ENCODE measurements at regions not wholly inside any gene's neighbourhood (a gene's known extent, or its start where the extent isn't known, plus 50 kb on each side); places are given as distances from the start of the nearest gene placed in this dataset.

DNA sequence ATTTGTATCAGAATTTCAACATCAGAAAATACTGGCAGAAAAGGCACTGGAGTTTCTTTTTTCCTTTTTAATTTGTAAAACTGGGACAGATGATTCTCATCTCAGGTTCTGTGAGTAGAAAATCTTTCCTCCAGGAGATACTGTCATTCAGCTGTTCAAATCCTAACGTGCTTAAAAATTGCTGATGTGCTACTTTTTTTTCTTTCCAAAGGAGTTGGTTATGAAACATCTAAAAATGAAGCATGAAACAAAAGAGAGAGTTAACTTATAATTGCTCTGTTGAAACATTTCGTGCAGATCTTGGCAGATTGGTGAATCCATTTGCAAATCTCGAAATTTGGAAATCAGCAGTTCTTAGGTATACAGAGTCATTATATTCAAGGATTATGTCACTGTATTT lies 622.6 kb downstream of the RNF144B start:
- H3K36me3 ChIP-seq: no peaks in the 10 kb centered on the region
- no peak overlapping the region for H3K4me2 ChIP-seq
- H3K9ac ChIP-seq: no peak overlapping the region
- TF ChIP-seq Cebpa-rat (IDR thresholded peaks at IDR 0.05): no peak
- no peaks in the 10 kb centered on the region for H3K4me1 ChIP-seq
- no peaks in the 10 kb centered on the region for H3K27me3 ChIP-seq
- H4K20me1 ChIP-seq: no peaks in the 10 kb centered on the region
- no peak overlapping the region for H3K4me3 ChIP-seq
- no peaks in the 10 kb centered on the region for H3K9me3 ChIP-seq (replicated peaks in 1 of 11)
- H3K27ac ChIP-seq: no peak overlapping the region

DNA sequence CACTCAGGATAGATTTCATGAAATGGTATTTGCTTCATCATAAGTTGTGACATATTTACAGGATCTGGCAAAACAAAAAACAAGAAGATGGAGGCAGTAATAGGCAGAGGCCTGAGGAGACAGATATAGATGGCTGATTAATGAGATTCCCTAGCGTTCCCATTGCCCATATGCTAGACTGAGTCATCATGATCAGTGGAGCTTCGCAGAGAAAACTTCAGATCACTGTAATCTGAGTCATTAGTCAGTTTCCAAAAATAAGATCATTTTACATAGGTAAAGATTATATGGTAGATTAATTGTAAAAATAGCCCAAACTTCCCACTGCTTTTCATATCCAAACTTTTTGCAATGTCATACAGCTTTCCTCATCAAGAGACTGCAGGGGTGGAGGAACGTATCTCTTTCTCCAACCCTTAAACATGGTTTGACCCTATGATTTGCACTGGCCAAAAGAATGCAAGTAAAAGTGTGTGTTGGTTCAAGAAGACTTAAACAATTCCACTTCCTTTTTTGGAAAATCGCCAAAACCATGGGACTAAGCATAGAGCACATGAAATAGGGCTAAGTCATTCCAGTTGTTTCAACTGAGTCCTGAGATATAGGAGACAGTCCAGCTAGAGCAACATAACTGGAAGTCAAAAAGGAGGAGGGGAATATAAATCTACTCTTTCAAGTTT lies 626.0 kb downstream of the RNF144B start:
- no peak overlapping the region for H3K4me2 ChIP-seq
- no peak for TF ChIP-seq Cebpa-rat (IDR thresholded peaks at IDR 0.05)

DNA sequence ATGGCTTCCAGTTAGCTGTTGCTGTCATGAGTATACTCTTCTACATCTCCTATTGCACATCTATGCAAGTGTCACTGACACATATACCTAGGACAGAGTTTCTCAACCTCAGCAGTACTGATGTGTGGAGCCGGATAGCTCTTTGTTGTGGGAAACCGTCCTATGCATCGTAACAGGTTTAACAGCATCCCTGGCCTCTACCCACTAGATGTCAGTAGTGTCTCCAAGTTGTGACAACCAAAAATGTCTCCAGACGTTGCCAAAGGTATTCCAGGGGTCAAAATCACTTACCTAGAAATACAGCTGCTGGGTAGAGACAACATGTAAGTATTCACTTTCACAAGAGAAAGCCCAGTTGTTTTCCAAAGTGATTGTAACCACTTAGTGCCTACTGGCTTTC lies 637.6 kb downstream of the RNF144B start:
- no peaks in the 10 kb centered on the region for H3K27me3 ChIP-seq
- H3K27ac ChIP-seq: no peak overlapping the region
- no peaks in the 10 kb centered on the region for H3K36me3 ChIP-seq
- H3K4me2 ChIP-seq: no peak overlapping the region
- no peaks in the 10 kb centered on the region for H4K20me1 ChIP-seq
- H3K4me3 ChIP-seq: no peak overlapping the region
- H3K9me3 ChIP-seq (replicated peaks in 1 of 11): no peaks in the 10 kb centered on the region
- H3K4me1 ChIP-seq: no peaks in the 10 kb centered on the region
- no peak for TF ChIP-seq Cebpa-rat (IDR thresholded peaks at IDR 0.05)
- no peak overlapping the region for H3K9ac ChIP-seq

More for the DNA sequence above, 626.0 kb downstream of the RNF144B start:
- H3K9ac ChIP-seq: no peak overlapping the region
- H3K4me1 ChIP-seq: no peaks in the 10 kb centered on the region
- H3K4me3 ChIP-seq: no peak overlapping the region
- no peaks in the 10 kb centered on the region for H3K36me3 ChIP-seq
- no peaks in the 10 kb centered on the region for H3K9me3 ChIP-seq (replicated peaks in 1 of 11)
- H4K20me1 ChIP-seq: no peaks in the 10 kb centered on the region
- no peak overlapping the region for H3K27ac ChIP-seq
- H3K27me3 ChIP-seq: no peaks in the 10 kb centered on the region

DNA sequence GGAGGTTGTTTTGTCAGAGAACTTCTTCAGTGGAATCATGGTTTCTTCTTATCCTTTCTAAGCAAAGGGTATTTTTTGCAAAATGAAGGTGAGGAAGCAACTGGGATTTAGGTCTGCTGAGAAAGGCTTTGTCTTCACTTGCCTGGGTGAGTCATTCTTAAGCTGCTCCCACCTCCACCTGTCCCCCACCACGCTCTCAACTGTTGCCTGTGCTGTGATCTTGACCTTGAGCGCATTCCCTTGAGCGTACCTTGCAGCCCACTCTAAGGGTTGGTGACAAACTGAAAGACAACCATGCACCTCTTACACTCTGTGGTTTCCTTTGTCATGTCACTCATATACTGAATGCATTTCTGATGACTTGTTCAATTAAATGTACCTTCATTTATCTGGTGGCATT lies 641.1 kb downstream of the RNF144B start:
- no peaks in the 10 kb centered on the region for H3K4me1 ChIP-seq
- no peak overlapping the region for H3K9ac ChIP-seq
- H3K9me3 ChIP-seq (replicated peaks in 1 of 11): no peaks in the 10 kb centered on the region
- H3K27me3 ChIP-seq: no peaks in the 10 kb centered on the region
- H3K4me3 ChIP-seq: no peak overlapping the region
- no peaks in the 10 kb centered on the region for H4K20me1 ChIP-seq
- no peak for TF ChIP-seq Cebpa-rat (IDR thresholded peaks at IDR 0.05)
- H3K4me2 ChIP-seq: no peak overlapping the region
- H3K36me3 ChIP-seq: no peaks in the 10 kb centered on the region
- H3K27ac ChIP-seq: no peak overlapping the region

DNA sequence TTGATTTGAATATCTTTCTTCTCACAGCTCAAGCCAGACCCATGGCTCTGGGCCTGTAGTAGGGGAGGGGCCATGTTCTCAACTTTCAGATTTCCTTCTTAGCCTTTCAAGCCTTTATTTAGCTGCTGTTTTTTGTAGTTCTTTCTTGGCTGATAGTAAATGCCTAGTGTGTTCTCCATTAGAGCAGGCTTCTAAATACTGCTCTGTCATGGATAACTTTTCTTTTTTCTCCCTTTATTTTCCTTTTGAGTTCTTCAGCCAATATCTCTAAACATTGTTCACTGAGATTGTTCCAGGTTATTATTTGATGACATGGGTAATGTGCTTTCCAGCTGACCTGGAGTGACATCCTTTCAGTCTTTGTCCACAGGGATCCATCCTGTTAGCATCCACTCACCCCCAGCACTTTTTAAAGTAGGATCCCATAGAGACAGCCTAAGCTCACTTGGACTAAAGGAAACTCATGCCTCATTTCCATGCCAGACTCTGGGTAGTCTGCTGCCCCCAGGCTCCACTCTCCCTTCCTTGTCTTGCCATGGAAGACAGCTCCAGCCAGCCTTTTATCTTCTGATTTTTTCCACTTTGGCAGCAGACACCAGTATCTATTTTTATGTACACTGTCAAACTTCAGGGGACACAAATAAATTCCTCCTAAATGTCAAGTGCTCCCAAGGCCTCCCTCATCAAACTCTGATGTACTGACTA lies 645.6 kb downstream of the RNF144B start:
- Histone ChIP-seq H3K4me3 (no peak overlapping the region), H3K27me3 (no peaks in the 10 kb centered on the region), H3K4me2 (no peak overlapping the region), H3K27ac (no peak overlapping the region), H3K4me1 (no peaks in the 10 kb centered on the region), H3K9ac (no peak overlapping the region), H3K9me3 (replicated peaks in 1 of 11) (no peaks in the 10 kb centered on the region), H4K20me1 (no peaks in the 10 kb centered on the region), H3K36me3 (no peaks in the 10 kb centered on the region)
- no peak for TF ChIP-seq Cebpa-rat (IDR thresholded peaks at IDR 0.05)

DNA sequence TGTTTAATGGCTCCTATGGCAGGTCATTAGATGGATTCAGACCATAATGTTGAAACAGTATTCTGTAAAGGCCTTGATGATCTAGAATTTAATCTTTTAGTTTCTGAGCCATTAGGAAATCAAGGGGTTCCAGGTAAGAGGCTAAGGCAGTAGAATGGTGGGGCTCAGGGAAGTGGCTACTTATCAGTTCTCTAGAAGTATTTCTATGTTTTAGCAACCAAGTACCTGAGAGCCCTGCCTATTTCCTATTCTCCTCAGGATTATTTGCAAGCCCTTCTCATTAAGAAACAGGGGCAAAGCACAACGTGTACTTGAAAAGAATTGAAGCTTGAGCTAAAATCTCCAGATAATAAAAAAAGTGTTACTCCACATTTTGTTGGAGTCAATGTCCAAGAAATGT lies 646.5 kb downstream of the RNF144B start:
- TF ChIP-seq Cebpa-rat (IDR thresholded peaks at IDR 0.05): no peak
- Histone ChIP-seq H3K4me1 (no peaks in the 10 kb centered on the region), H3K9me3 (replicated peaks in 1 of 11) (no peaks in the 10 kb centered on the region), H3K36me3 (no peaks in the 10 kb centered on the region), H3K27me3 (no peaks in the 10 kb centered on the region), H3K4me2 (no peak overlapping the region), H3K27ac (no peak overlapping the region), H4K20me1 (no peaks in the 10 kb centered on the region), H3K9ac (no peak overlapping the region), H3K4me3 (no peak overlapping the region)

DNA sequence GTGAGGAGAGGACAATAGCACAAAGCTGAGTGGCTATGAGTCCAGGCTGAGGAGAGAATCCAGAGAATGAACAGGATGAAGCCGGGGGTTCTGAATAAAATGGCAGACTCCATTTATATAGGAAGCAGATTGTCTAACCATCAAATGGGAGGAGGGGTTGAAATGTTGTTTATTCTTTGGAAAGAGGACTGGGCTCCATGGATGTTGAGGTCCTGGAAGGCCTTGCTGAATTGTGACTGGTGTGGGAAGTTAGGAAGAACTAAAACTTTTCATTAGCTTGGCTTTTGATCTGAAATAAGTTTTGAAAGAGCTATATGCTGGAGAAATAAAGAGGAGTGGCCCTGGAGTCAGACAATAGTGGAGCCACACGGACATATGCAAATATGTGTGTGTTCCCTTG lies 647.8 kb downstream of the RNF144B start:
- Histone ChIP-seq H3K4me2 (no peak overlapping the region), H3K9ac (no peak overlapping the region), H3K27ac (no peak overlapping the region), H3K9me3 (replicated peaks in 1 of 11) (no peaks in the 10 kb centered on the region), H3K36me3 (no peaks in the 10 kb centered on the region), H3K4me3 (no peak overlapping the region), H3K4me1 (no peaks in the 10 kb centered on the region), H4K20me1 (no peaks in the 10 kb centered on the region), H3K27me3 (no peaks in the 10 kb centered on the region)
- TF ChIP-seq Cebpa-rat (IDR thresholded peaks at IDR 0.05): no peak

DNA sequence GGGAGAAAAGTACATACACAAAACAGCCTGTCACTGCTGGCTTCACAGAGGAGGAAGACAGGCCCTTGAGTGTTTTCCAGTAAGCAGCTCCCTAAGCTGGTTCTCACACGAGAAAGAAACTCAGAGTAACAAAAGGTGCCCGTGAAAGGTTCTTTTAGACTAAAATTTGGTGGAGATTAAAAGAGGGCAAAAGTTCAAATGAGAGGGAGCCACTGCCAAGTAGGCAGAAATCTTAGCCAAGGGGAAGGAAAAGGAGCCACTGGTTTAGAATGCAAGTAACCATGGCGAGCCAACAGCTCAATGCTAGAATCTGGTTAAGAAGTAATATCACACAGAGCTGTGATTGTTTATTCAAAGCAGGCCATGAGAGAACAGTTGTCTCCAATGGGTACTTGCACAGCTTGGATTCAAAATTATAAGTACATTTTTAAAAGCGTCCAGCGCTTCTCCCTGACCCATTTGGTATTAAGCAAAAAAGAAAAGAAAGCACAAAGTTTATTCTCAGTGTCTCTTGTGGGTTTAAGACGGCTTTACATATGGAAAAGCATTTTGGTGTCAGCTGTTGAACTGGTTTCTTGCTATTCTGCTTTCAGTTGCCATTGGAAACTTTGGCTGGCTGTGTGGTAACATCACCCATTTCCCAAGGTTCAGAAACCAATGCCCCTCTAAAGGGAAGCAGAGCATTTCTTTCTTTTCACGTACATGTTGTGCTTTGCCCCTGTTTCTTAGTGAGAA lies 648.5 kb downstream of the RNF144B start:
- Histone ChIP-seq H3K4me3 (no peak overlapping the region), H3K27me3 (no peaks in the 10 kb centered on the region), H3K36me3 (no peaks in the 10 kb centered on the region), H3K9ac (no peak overlapping the region), H3K9me3 (replicated peaks in 1 of 11) (no peaks in the 10 kb centered on the region), H4K20me1 (no peaks in the 10 kb centered on the region), H3K4me2 (no peak overlapping the region), H3K4me1 (no peaks in the 10 kb centered on the region), H3K27ac (no peak overlapping the region)
- no peak for TF ChIP-seq Cebpa-rat (IDR thresholded peaks at IDR 0.05)

DNA sequence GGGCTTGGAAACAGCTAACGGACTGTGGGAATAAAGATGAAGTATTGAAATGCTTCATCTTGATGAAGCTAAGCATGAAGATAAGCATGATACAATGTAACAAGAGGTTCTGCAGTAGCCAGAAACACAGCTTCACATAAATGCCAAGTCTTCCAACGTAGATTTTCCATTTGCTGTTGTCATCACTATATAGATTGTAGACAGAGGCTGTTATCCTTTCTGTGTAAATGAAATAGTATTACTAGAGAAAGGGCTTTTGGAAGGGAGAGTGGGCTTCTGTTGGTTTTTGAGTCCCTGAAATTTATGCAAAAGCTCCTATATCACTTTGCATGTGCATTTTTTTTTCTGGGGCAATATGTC lies 649.0 kb downstream of the RNF144B start:
- Histone ChIP-seq H3K27ac (no peak overlapping the region), H3K4me3 (no peak overlapping the region), H3K4me1 (no peaks in the 10 kb centered on the region), H4K20me1 (no peaks in the 10 kb centered on the region), H3K36me3 (no peaks in the 10 kb centered on the region), H3K9me3 (replicated peaks in 1 of 11) (no peaks in the 10 kb centered on the region), H3K9ac (no peak overlapping the region), H3K27me3 (no peaks in the 10 kb centered on the region), H3K4me2 (no peak overlapping the region)
- TF ChIP-seq Cebpa-rat (IDR thresholded peaks at IDR 0.05): no peak

DNA sequence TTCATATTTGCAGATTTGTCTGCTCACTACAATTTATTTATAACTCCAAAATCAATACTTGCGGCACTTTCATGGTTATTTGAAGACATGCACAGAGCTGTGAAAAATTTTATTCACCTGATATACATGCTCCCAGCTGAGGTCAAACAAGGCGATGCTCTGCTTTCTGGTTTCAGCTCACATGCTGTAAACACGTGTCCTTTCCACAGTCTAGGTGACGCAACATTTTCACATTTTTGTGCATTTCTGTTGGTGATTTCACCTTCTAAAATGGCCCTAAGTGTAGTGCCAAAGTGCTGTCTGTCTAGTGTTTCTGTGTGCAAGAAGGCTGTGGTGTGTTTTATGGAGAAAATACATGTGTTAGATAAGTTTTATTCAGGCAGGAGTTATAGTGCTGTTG lies 650.5 kb downstream of the RNF144B start:
- no peaks in the 10 kb centered on the region for H4K20me1 ChIP-seq
- H3K4me1 ChIP-seq: no peaks in the 10 kb centered on the region
- H3K9me3 ChIP-seq (replicated peaks in 1 of 11): no peaks in the 10 kb centered on the region
- no peak overlapping the region for H3K9ac ChIP-seq
- peak in 1 of 11 experiments; percentile 54; a peak in 1 of 22 replicates for TF ChIP-seq Cebpa-rat (IDR thresholded peaks at IDR 0.05)
- no peaks in the 10 kb centered on the region for H3K27me3 ChIP-seq
- H3K27ac ChIP-seq: no peak overlapping the region
- no peak overlapping the region for H3K4me2 ChIP-seq
- H3K36me3 ChIP-seq: no peaks in the 10 kb centered on the region
- no peak overlapping the region for H3K4me3 ChIP-seq
